ENCODE measurements at regions not wholly inside any gene's neighbourhood (a gene's known extent, or its start where the extent isn't known, plus 50 kb on each side); places are given as distances from the start of the nearest gene placed in this dataset.

- TF ChIP-seq EZH2 (IDR thresholded peaks at IDR 0.05; ENCODE audit: low read length, unreplicated experiment), result no peak
- TF ChIP-seq, protein P1, sequence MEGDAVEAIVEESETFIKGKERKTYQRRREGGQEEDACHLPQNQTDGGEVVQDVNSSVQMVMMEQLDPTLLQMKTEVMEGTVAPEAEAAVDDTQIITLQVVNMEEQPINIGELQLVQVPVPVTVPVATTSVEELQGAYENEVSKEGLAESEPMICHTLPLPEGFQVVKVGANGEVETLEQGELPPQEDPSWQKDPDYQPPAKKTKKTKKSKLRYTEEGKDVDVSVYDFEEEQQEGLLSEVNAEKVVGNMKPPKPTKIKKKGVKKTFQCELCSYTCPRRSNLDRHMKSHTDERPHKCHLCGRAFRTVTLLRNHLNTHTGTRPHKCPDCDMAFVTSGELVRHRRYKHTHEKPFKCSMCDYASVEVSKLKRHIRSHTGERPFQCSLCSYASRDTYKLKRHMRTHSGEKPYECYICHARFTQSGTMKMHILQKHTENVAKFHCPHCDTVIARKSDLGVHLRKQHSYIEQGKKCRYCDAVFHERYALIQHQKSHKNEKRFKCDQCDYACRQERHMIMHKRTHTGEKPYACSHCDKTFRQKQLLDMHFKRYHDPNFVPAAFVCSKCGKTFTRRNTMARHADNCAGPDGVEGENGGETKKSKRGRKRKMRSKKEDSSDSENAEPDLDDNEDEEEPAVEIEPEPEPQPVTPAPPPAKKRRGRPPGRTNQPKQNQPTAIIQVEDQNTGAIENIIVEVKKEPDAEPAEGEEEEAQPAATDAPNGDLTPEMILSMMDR (conservative IDR thresholded peaks at IDR 0.05; ENCODE audit: low read depth, low read length), result no peak
Observed at GRCh38 chr14:103273745-103274615, 60.1 kb upstream of the EIF5 start.

Measured in PC-3 (cell line).